ENCODE measurements at regions not wholly inside any gene's neighbourhood (a gene's known extent, or its start where the extent isn't known, plus 50 kb on each side); places are given as distances from the start of the nearest gene placed in this dataset.

GRCh38 chr3:6120786-6121185, 740.1 kb upstream of the GRM7 start:
- TF ChIP-seq, protein P1, sequence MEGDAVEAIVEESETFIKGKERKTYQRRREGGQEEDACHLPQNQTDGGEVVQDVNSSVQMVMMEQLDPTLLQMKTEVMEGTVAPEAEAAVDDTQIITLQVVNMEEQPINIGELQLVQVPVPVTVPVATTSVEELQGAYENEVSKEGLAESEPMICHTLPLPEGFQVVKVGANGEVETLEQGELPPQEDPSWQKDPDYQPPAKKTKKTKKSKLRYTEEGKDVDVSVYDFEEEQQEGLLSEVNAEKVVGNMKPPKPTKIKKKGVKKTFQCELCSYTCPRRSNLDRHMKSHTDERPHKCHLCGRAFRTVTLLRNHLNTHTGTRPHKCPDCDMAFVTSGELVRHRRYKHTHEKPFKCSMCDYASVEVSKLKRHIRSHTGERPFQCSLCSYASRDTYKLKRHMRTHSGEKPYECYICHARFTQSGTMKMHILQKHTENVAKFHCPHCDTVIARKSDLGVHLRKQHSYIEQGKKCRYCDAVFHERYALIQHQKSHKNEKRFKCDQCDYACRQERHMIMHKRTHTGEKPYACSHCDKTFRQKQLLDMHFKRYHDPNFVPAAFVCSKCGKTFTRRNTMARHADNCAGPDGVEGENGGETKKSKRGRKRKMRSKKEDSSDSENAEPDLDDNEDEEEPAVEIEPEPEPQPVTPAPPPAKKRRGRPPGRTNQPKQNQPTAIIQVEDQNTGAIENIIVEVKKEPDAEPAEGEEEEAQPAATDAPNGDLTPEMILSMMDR (IDR thresholded peaks at IDR 0.05), result no peak
- no peak for TF ChIP-seq POLR2A (IDR thresholded peaks at IDR 0.05)
- no peak for TF ChIP-seq POLR2AphosphoS5 (IDR thresholded peaks at IDR 0.05)
